ENCODE measurements at regions not wholly inside any gene's neighbourhood (a gene's known extent, or its start where the extent isn't known, plus 50 kb on each side); places are given as distances from the start of the nearest gene placed in this dataset.

- 2% methylated on average over 3 of the region's 3 CpGs for WGBS (ENCODE audit: insufficient coverage, low coverage, missing lambda C conversion rate)
- in situ Hi-C loops (cut with MboI), result no loop called here
- Histone ChIP-seq H3K27ac (ENCODE audit: extremely low read depth, low read depth, low read length) (no peak overlapping the region), H3K9me3 (replicated peaks; ENCODE audit: control insufficient read depth, insufficient read depth, low read depth, low read length) (no peaks in the 10 kb centered on the region), H3K9me1 (ENCODE audit: control insufficient read depth, insufficient read depth, low read length) (no peaks in the 10 kb centered on the region), H3K4me3 (no peak overlapping the region), H3K79me2 (ENCODE audit: control insufficient read depth, insufficient read depth, low read length) (no peaks in the 10 kb centered on the region), H3K4me1 (replicated peaks in 1 of 2; ENCODE audit: control insufficient read depth in 2 of 2, insufficient read depth in 2 of 2, low read length in 2 of 2) (no peaks in the 10 kb centered on the region), H3K36me3 (ENCODE audit: control insufficient read depth, insufficient read depth, low read length) (no peaks in the 10 kb centered on the region), H3K27me3 (ENCODE audit: control insufficient read depth in 2 of 2, insufficient read depth in 2 of 2, low read length in 2 of 2) (no peaks in the 10 kb centered on the region), H3K9ac (ENCODE audit: insufficient read depth in 1 of 2, low read depth in 2 of 2, low read length in 2 of 2) (no peak overlapping the region), H3K4me2 (ENCODE audit: insufficient read depth, low read length) (no peak overlapping the region), H2AFZ (ENCODE audit: low read depth, low read length) (no peak overlapping the region), H4K20me1 (replicated peaks; ENCODE audit: control insufficient read depth, insufficient read depth, low read length) (no peaks in the 10 kb centered on the region)
- CTCF ChIA-PET (ENCODE audit: low intra/inter-chr PET ratio), result no interaction called here
- no TSS peak for BruUV-seq (replicated peaks)
- intact Hi-C loops (cut with micrococcal nuclease), result no loop called here
- ATAC-seq (no peak), DNase-seq (ENCODE audit: extremely low read depth in 1 of 4, low spot score in 3 of 4) (no peak), FAIRE-seq (no peak)
- POLR2A ChIA-PET, result no interaction called here
- TF ChIP-seq CREB3L1 (IDR thresholded peaks at IDR 0.05; ENCODE audit: borderline replicate concordance, low read depth) (no peak), SP2 (IDR thresholded peaks at IDR 0.05; ENCODE audit: extremely low read depth, low read depth, low read length, poor library complexity, severe bottlenecking) (no peak), BMI1 (IDR thresholded peaks at IDR 0.05; ENCODE audit: low read length) (no peak), SRSF9 (IDR thresholded peaks at IDR 0.05; ENCODE audit: borderline replicate concordance, low read depth, low read length) (no peak), POLR3A (IDR thresholded peaks at IDR 0.05; ENCODE audit: borderline replicate concordance, extremely low read depth, insufficient read depth, insufficient read length) (no peak), TRIM28 (IDR thresholded peaks at IDR 0.05) (no peak)
Measured at GRCh38 chr16:26673011-26673410, 393.7 kb upstream of the C16orf82 start.
